ENCODE measurements at regions not wholly inside any gene's neighbourhood (a gene's known extent, or its start where the extent isn't known, plus 50 kb on each side); places are given as distances from the start of the nearest gene placed in this dataset.

- H2AFZ ChIP-seq (ENCODE audit: insufficient read depth, low read depth, low read length, poor library complexity, severe bottlenecking): no peak overlapping the region
- peaks cover 0 to 4% (median 0%) of the 10 kb centered on the region in 4 experiments for H3K27me3 ChIP-seq (replicated peaks in 1 of 4; ENCODE audit: control extremely low read depth in 1 of 4, control insufficient read depth in 3 of 4, insufficient read depth in 4 of 4, low read length in 3 of 4)
- no peaks in the 10 kb centered on the region for H3K79me2 ChIP-seq (ENCODE audit: control insufficient read depth, insufficient read depth, low read length)
- Mint-ChIP-seq H3K4me1 (peaks cover 2% of the 10 kb centered on the region), H3K4me3 (no peak overlapping the region), H3K27ac (no peak overlapping the region), H3K9me3 (ENCODE audit: insufficient read depth) (no peaks in the 10 kb centered on the region), H3K27me3 (peaks cover 22% of the 10 kb centered on the region)
- no peaks in the 10 kb centered on the region for H3K9me3 ChIP-seq (ENCODE audit: control extremely low read depth in 1 of 3, control insufficient read depth in 2 of 3, insufficient read depth in 1 of 3, low read length in 2 of 3)
- no peak for ATAC-seq (ENCODE audit: low read depth)
- DNase-seq: no peak
- no peaks in the 10 kb centered on the region for H3K4me1 ChIP-seq (ENCODE audit: control insufficient read depth in 2 of 2, insufficient read depth in 2 of 2, low read length in 2 of 2)
- intact Hi-C loops (cut with micrococcal nuclease): no loop called here
- no peaks in the 10 kb centered on the region for H4K20me1 ChIP-seq (ENCODE audit: control insufficient read depth, insufficient read depth, low read length, poor library complexity, severe bottlenecking)
- no peak overlapping the region for H3K4me3 ChIP-seq (ENCODE audit: control extremely low read depth in 1 of 5, extremely low read depth in 1 of 5, insufficient read depth in 1 of 5, low read depth in 2 of 5, low read length in 4 of 5)
- H3K9ac ChIP-seq (ENCODE audit: low read length): no peak overlapping the region
- CTCF ChIA-PET: interaction anchor here (0.6 kb wide), 1 partner anchor 1064 kb away, joined by 4 read pairs; no protein-coding TSS in a partner anchor
- WGBS (ENCODE audit: insufficient coverage): 87% methylated on average over 18 of the region's 18 CpGs
- POLR2A ChIA-PET: no interaction called here
- no peaks in the 10 kb centered on the region for H3K36me3 ChIP-seq (replicated peaks in 1 of 2; ENCODE audit: control extremely low read depth in 1 of 2, control insufficient read depth in 1 of 2, extremely low read depth in 1 of 2, insufficient read depth in 2 of 2, low read length in 1 of 2)
- H3K4me2 ChIP-seq (replicated peaks; ENCODE audit: low read depth, low read length, poor library complexity, severe bottlenecking): no peak overlapping the region
- no peak overlapping the region for H3K27ac ChIP-seq (ENCODE audit: low read length in 2 of 2)
- TF ChIP-seq CTCF (IDR thresholded peaks at IDR 0.05): no peak
- no peak for TF ChIP-seq EZH2 (IDR thresholded peaks at IDR 0.05; ENCODE audit: borderline replicate concordance, insufficient read depth, low read depth, low read length, poor library complexity, severe bottlenecking)
These were observed 163.8 kb upstream of the MVB12B start for GRCh38 chr9:126162611-126163381.

- Histone ChIP-seq H3K27ac (ENCODE audit: low read length in 2 of 2) (no peak overlapping the region), H3K9ac (ENCODE audit: low read length) (no peak overlapping the region), H3K27me3 (replicated peaks in 1 of 4; ENCODE audit: control extremely low read depth in 1 of 4, control insufficient read depth in 3 of 4, insufficient read depth in 4 of 4, low read length in 3 of 4) (peaks cover 0 to 4% (median 0%) of the 10 kb centered on the region in 4 experiments), H3K4me3 (ENCODE audit: control extremely low read depth in 1 of 5, extremely low read depth in 1 of 5, insufficient read depth in 1 of 5, low read depth in 2 of 5, low read length in 4 of 5) (no peak overlapping the region), H3K4me1 (ENCODE audit: control insufficient read depth in 2 of 2, insufficient read depth in 2 of 2, low read length in 2 of 2) (no peaks in the 10 kb centered on the region), H2AFZ (ENCODE audit: insufficient read depth, low read depth, low read length, poor library complexity, severe bottlenecking) (no peak overlapping the region), H3K36me3 (replicated peaks in 1 of 2; ENCODE audit: control extremely low read depth in 1 of 2, control insufficient read depth in 1 of 2, extremely low read depth in 1 of 2, insufficient read depth in 2 of 2, low read length in 1 of 2) (no peaks in the 10 kb centered on the region), H4K20me1 (ENCODE audit: control insufficient read depth, insufficient read depth, low read length, poor library complexity, severe bottlenecking) (no peaks in the 10 kb centered on the region), H3K9me3 (ENCODE audit: control extremely low read depth in 1 of 3, control insufficient read depth in 2 of 3, insufficient read depth in 1 of 3, low read length in 2 of 3) (no peaks in the 10 kb centered on the region), H3K4me2 (replicated peaks; ENCODE audit: low read depth, low read length, poor library complexity, severe bottlenecking) (no peak overlapping the region), H3K79me2 (ENCODE audit: control insufficient read depth, insufficient read depth, low read length) (no peaks in the 10 kb centered on the region)
- TF ChIP-seq EZH2 (IDR thresholded peaks at IDR 0.05; ENCODE audit: borderline replicate concordance, insufficient read depth, low read depth, low read length, poor library complexity, severe bottlenecking) (no peak), CTCF (IDR thresholded peaks at IDR 0.05) (no peak)
- intact Hi-C loops (cut with micrococcal nuclease): no loop called here
- Mint-ChIP-seq H3K4me1 (peaks cover 2% of the 10 kb centered on the region), H3K27ac (no peak overlapping the region), H3K27me3 (peaks cover 27% of the 10 kb centered on the region), H3K9me3 (ENCODE audit: insufficient read depth) (no peaks in the 10 kb centered on the region), H3K4me3 (no peak overlapping the region)
- POLR2A ChIA-PET: no interaction called here
- no peak for ATAC-seq (ENCODE audit: low read depth)
- DNase-seq: no peak
- CTCF ChIA-PET: no interaction called here
- 85% methylated on average over 20 of the region's 22 CpGs for WGBS (ENCODE audit: insufficient coverage)
These were observed 161.7 kb upstream of the MVB12B start for GRCh38 chr9:126164796-126165525.
